Stimulated activated CD8-positive, alpha-beta memory T cell treated with anti-CD3 and anti-CD28 coated beads, Interleukin-4, amount 100 ng/mL, for 48 hours (primary cell): ENCODE measurements at regions not wholly inside any gene's neighbourhood (a gene's known extent, or its start where the extent isn't known, plus 50 kb on each side); places are given as distances from the start of the nearest gene placed in this dataset.
"Not testable (repeated sequence)": the region's sequence is repeated elsewhere in the genome, so short reads cannot be mapped to it uniquely, and the experiment has no call there.

Experiments
- DNase-seq: peaks from one replicate; pipeline ENCODE4 v3.0.0-alpha.2; 2020

- no peak for DNase-seq
Measured at GRCh38 chr16:85524365-85524629, 88.8 kb upstream of the GSE1 start.

- no peak for DNase-seq
Measured at GRCh38 chr16:85524630-85525419, 88.3 kb upstream of the GSE1 start.

- DNase-seq, result no peak
Measured at GRCh38 chr16:85525420-85526184, 87.5 kb upstream of the GSE1 start.

GRCh38 chr16:85526185-85526974 lies 86.7 kb upstream of the GSE1 start:
- no peak for DNase-seq

- no peak for DNase-seq
Measured at GRCh38 chr16:85527042-85527766, 85.9 kb upstream of the GSE1 start.

GRCh38 chr16:85527767-85528297 lies 85.3 kb upstream of the GSE1 start:
- DNase-seq, result no peak

- peak; percentile 54 for DNase-seq
Measured at GRCh38 chr16:85528528-85529387, 84.4 kb upstream of the GSE1 start.

- no peak for DNase-seq
Measured at GRCh38 chr16:85529489-85530369, 83.4 kb upstream of the GSE1 start.

- no peak for DNase-seq
Measured at GRCh38 chr16:85530370-85530739, 82.8 kb upstream of the GSE1 start.

- no peak for DNase-seq
Measured at GRCh38 chr16:85531516-85531915, 81.6 kb upstream of the GSE1 start.

GRCh38 chr16:85532147-85532546 lies 81.0 kb upstream of the GSE1 start:
- no peak for DNase-seq

- DNase-seq, result not testable (repeated sequence)
Measured at GRCh38 chr16:85533593-85533992, 79.5 kb upstream of the GSE1 start.

- no peak for DNase-seq
Measured at GRCh38 chr16:85534536-85535351, 78.4 kb upstream of the GSE1 start.

- DNase-seq, result no peak
Measured at GRCh38 chr16:85535352-85536072, 77.6 kb upstream of the GSE1 start.

- DNase-seq, result no peak
Measured at GRCh38 chr16:85536073-85536410, 77.1 kb upstream of the GSE1 start.

- DNase-seq, result no peak
Measured at GRCh38 chr16:85536411-85537330, 76.5 kb upstream of the GSE1 start.

GRCh38 chr16:85537331-85537788 lies 75.8 kb upstream of the GSE1 start:
- DNase-seq, result no peak

- no peak for DNase-seq
Measured at GRCh38 chr16:85537795-85538401, 75.2 kb upstream of the GSE1 start.
